HG03521 (cell line): ENCODE measurements at regions not wholly inside any gene's neighbourhood (a gene's known extent, or its start where the extent isn't known, plus 50 kb on each side); places are given as distances from the start of the nearest gene placed in this dataset.
"Not testable (repeated sequence)": the region's sequence is repeated elsewhere in the genome, so short reads cannot be mapped to it uniquely, and the experiment has no call there.

ENCODE experiments used
- ATAC-seq: cut with Tn5 transposase; IDR thresholded peaks from one replicate; pipeline ENCODE4 v1.9.1; 2021; ENCODE audit warnings: mild to moderate bottlenecking, moderate library complexity; ENCODE audit not compliant: unreplicated experiment

GRCh38 chr2:166647935-166648334 lies 153.9 kb upstream of the SCN7A start:
- no peak for ATAC-seq

- ATAC-seq = no peak
These were observed 149.9 kb upstream of the SCN7A start for GRCh38 chr2:166643980-166644379.

- ATAC-seq = not testable (repeated sequence)
These were observed 147.5 kb upstream of the SCN7A start for GRCh38 chr2:166641516-166641915.

- no peak for ATAC-seq
These were observed 143.0 kb upstream of the SCN7A start for GRCh38 chr2:166637051-166637450.

GRCh38 chr2:166634706-166635105 lies 140.7 kb upstream of the SCN7A start:
- no peak for ATAC-seq

GRCh38 chr2:166632616-166633015 lies 138.6 kb upstream of the SCN7A start:
- no peak for ATAC-seq

GRCh38 chr2:166628478-166629136 lies 134.6 kb upstream of the SCN7A start:
- no peak for ATAC-seq

- no peak for ATAC-seq
These were observed 133.8 kb upstream of the SCN7A start for GRCh38 chr2:166627893-166628292.

GRCh38 chr2:166625670-166626069 lies 131.6 kb upstream of the SCN7A start:
- no peak for ATAC-seq

GRCh38 chr2:166614503-166614902 lies 120.5 kb upstream of the SCN7A start:
- no peak for ATAC-seq

GRCh38 chr2:166614029-166614428 lies 120.0 kb upstream of the SCN7A start:
- no peak for ATAC-seq

- ATAC-seq = no peak
These were observed 119.2 kb upstream of the SCN7A start for GRCh38 chr2:166613226-166613625.

- no peak for ATAC-seq
These were observed 118.2 kb upstream of the SCN7A start for GRCh38 chr2:166612214-166612613.

- no peak for ATAC-seq
These were observed 116.9 kb upstream of the SCN7A start for GRCh38 chr2:166610913-166611305.

GRCh38 chr2:166610180-166610912 lies 116.3 kb upstream of the SCN7A start:
- ATAC-seq = no peak

GRCh38 chr2:166609183-166609959 lies 115.3 kb upstream of the SCN7A start:
- no peak for ATAC-seq

- ATAC-seq = no peak
These were observed 113.8 kb upstream of the SCN7A start for GRCh38 chr2:166607880-166608279.

GRCh38 chr2:166593403-166593802 lies 99.4 kb upstream of the SCN7A start:
- ATAC-seq = no peak

GRCh38 chr2:166592750-166593149 lies 98.7 kb upstream of the SCN7A start:
- no peak for ATAC-seq

GRCh38 chr2:166591226-166591625 lies 97.2 kb upstream of the SCN7A start:
- no peak for ATAC-seq

- no peak for ATAC-seq
These were observed 79.3 kb upstream of the SCN7A start for GRCh38 chr2:166573391-166573790.

GRCh38 chr2:166572937-166573336 lies 78.9 kb upstream of the SCN7A start:
- no peak for ATAC-seq
